IMR-90 (cell line): ENCODE measurements at regions not wholly inside any gene's neighbourhood (a gene's known extent, or its start where the extent isn't known, plus 50 kb on each side); places are given as distances from the start of the nearest gene placed in this dataset.

ENCODE experiments used
- BHLHE40 ChIP-seq: fragments of 150-350 bp; IDR thresholded peaks from 2 replicates; pipeline ENCODE4 v1.6.1; 2016; ENCODE audit warnings: mild to moderate bottlenecking, low read depth, low read length
- CTCF ChIP-seq: conservative IDR thresholded peaks from 2 replicates; pipeline ENCODE4 v1.5.1; 2012; ENCODE audit warnings: mild to moderate bottlenecking, low read depth, low read length, improper control_type of control experiment
- RFX5 ChIP-seq: IDR thresholded peaks from 2 replicates; pipeline ENCODE4 v1.8.0; 2012; ENCODE audit warnings: low read depth, mild to moderate bottlenecking, low read length, moderate library complexity

DNA sequence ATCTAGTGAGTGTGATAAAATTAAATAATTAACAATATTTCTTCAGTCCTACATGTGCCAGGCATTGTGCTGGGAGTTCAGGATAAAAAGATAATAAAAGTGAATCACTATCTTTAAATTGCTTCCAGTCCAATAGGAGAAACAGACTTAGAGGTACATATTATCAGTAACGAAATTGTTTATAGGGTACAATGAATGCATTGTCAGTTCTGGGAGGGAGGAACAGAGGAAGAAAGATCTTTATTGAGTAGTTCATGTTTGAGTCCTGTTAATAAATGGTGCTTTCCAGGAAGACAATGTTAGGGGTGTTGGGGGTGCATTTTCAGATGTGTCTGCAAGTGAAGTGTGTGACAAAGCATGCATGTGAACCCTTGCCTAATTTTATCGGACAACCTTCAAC lies 183.1 kb downstream of the OGFRL1 start:
- TF ChIP-seq BHLHE40: no peak
- TF ChIP-seq CTCF: no peak
- no peak for TF ChIP-seq RFX5
